ENCODE measurements at regions not wholly inside any gene's neighbourhood (a gene's known extent, or its start where the extent isn't known, plus 50 kb on each side); places are given as distances from the start of the nearest gene placed in this dataset.
A peak's percentile ranks its signal among the peaks of the same experiment; 100 is the strongest.

- Mint-ChIP-seq H3K27ac (no peak overlapping the region), H3K4me3 (no peak overlapping the region), H3K9me3 (no peaks in the 10 kb centered on the region), H3K27me3 (no peaks in the 10 kb centered on the region), H3K4me1 (no peaks in the 10 kb centered on the region)
- DNase-seq, result no peak
- no peak for ATAC-seq
These were observed 190.6 kb upstream of the RSPO3 start for GRCh38 chr6:126927841-126928240.

DNA sequence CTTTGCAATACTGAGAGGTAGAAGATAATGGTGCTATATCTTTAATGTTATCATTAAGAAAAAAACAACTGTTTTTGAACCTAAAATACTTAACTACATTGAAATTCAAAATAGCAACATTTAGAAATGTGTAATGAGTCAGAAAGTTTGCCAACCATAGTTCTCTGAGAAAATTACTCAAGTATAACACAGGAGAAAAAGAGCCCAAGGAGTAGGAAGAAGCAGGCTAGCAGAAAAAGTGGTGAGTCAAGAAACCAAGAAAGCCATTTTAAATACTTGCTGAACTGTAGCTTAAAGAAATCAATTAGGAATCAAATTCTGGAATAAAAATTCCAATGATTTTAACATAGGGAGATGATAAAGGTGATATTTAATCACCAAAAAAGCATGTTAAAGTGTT is 181.0 kb upstream of the RSPO3 start:
- ATAC-seq, result no peak
- no peaks in the 10 kb centered on the region for H3K4me1 Mint-ChIP-seq
- H3K27me3 Mint-ChIP-seq, result no peaks in the 10 kb centered on the region
- no peak for DNase-seq
- no peaks in the 10 kb centered on the region for H3K9me3 Mint-ChIP-seq
- H3K4me3 Mint-ChIP-seq, result no peak overlapping the region
- no peak overlapping the region for H3K27ac Mint-ChIP-seq

DNA sequence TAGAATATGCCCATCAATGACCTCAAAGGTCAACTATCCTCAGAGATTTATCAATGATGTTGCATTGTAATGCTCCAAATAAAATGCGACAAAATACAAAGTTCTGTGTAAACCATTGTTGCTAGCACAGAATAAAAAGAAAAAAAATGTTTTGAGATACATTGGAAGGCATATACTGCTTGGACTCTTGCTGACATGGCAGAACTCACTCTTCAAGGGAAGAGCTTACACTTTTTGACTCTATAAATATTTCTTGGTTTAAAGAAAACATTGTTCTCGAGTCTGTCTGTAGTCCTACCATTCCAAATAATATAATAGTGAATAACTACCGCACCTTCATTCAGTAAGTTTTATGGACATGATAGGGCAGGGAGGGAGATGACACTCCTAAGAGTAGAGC is 178.7 kb upstream of the RSPO3 start:
- H3K27me3 Mint-ChIP-seq, result no peaks in the 10 kb centered on the region
- no peak for DNase-seq
- no peak overlapping the region for H3K4me3 Mint-ChIP-seq
- no peaks in the 10 kb centered on the region for H3K9me3 Mint-ChIP-seq
- no peak for ATAC-seq
- no peak overlapping the region for H3K27ac Mint-ChIP-seq
- H3K4me1 Mint-ChIP-seq, result no peaks in the 10 kb centered on the region

DNA sequence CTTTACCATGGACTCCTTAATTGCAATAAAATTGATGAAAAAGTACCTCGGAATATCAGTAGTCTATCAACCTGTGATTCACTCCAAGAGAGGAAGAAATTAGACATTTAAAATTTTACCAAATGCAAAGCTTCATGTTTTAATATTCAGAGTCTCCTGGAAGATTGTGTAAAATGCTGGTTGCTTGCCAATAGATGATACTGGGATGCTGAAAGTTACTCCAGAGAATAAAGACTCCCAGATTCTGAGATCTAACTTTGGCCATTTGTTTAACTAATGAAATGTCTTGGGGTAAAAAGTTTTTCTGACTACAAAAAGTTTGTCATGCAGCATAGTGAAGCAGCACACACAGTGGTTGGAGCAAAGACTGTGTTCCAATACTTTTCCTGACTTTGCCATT is 176.7 kb upstream of the RSPO3 start:
- H3K27me3 Mint-ChIP-seq, result no peaks in the 10 kb centered on the region
- no peak overlapping the region for H3K27ac Mint-ChIP-seq
- no peak overlapping the region for H3K4me3 Mint-ChIP-seq
- no peak for DNase-seq
- no peak for ATAC-seq
- no peaks in the 10 kb centered on the region for H3K9me3 Mint-ChIP-seq
- H3K4me1 Mint-ChIP-seq, result no peaks in the 10 kb centered on the region

DNA sequence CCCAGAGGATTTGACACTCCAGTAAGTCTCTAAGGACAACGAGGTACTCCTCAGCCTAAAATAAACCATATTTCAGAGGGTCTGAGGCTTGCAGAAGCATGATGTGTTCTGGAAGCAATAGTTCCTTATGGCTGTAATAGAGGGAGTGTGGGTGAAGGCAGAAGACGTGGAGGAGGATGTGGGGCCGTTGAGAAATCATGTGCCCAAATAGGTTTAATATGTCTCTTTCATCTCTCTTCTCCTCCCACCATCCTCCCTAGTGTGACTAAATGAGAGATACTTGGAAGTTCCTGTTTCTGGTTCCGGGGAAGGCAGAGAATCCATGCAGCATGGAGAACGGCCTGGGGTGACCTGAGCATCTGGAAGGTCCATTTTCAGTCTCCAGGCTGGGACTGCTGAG is 174.0 kb upstream of the RSPO3 start:
- no peak for ATAC-seq
- H3K27me3 Mint-ChIP-seq, result no peaks in the 10 kb centered on the region
- H3K4me3 Mint-ChIP-seq, result no peak overlapping the region
- no peaks in the 10 kb centered on the region for H3K4me1 Mint-ChIP-seq
- DNase-seq, result no peak
- H3K9me3 Mint-ChIP-seq, result no peaks in the 10 kb centered on the region
- H3K27ac Mint-ChIP-seq, result no peak overlapping the region

GRCh38 chr6:126945150-126945685 is 173.3 kb upstream of the RSPO3 start:
- Mint-ChIP-seq H3K9me3 (no peaks in the 10 kb centered on the region), H3K4me3 (no peak overlapping the region), H3K27me3 (no peaks in the 10 kb centered on the region), H3K4me1 (no peaks in the 10 kb centered on the region), H3K27ac (no peak overlapping the region)
- no peak for ATAC-seq
- DNase-seq, result no peak

DNA sequence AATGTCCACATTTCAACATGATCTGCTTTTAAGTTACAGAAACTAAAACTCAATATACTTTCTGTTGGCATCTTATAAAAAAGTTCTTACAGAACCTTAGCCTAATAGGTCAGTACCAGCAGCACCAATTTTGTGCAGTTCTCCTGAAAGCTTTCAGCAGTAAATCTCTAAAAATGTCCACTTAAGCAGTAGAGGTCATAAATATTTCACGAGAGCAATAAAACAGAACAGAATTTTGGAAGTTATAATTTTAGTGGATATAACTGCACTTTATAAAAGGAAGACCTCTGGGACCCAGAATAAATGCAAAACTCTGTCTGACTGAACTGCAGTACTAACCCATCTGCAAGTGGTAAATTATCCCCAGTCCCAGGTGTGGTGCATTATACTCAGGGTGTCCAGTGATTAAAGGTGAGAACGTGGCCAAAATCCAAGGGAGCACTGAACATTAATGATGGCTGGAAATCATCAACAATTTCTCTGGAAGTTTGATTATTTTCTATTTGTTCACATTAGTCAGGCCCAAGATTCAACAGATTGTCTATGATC is 172.6 kb upstream of the RSPO3 start:
- Mint-ChIP-seq H3K9me3 (no peaks in the 10 kb centered on the region), H3K27me3 (no peaks in the 10 kb centered on the region), H3K4me3 (no peak overlapping the region), H3K4me1 (no peaks in the 10 kb centered on the region), H3K27ac (no peak overlapping the region)
- DNase-seq (no peak), ATAC-seq (no peak)

GRCh38 chr6:126947070-126947469 is 171.4 kb upstream of the RSPO3 start:
- H3K4me1 Mint-ChIP-seq, result no peaks in the 10 kb centered on the region
- no peak overlapping the region for H3K27ac Mint-ChIP-seq
- no peak overlapping the region for H3K4me3 Mint-ChIP-seq
- no peaks in the 10 kb centered on the region for H3K27me3 Mint-ChIP-seq
- no peak for ATAC-seq
- DNase-seq, result no peak
- no peaks in the 10 kb centered on the region for H3K9me3 Mint-ChIP-seq

GRCh38 chr6:126949786-126950185 is 168.7 kb upstream of the RSPO3 start:
- Mint-ChIP-seq H3K27me3 (no peaks in the 10 kb centered on the region), H3K27ac (no peak overlapping the region), H3K4me1 (no peaks in the 10 kb centered on the region), H3K9me3 (no peaks in the 10 kb centered on the region), H3K4me3 (no peak overlapping the region)
- no peak for ATAC-seq
- no peak for DNase-seq

- ATAC-seq, result no peak
- no peak overlapping the region for H3K27ac Mint-ChIP-seq
- no peak overlapping the region for H3K4me3 Mint-ChIP-seq
- no peaks in the 10 kb centered on the region for H3K4me1 Mint-ChIP-seq
- peaks cover 0 to 5% of the 10 kb centered on the region in 2 donors for H3K9me3 Mint-ChIP-seq
- no peaks in the 10 kb centered on the region for H3K27me3 Mint-ChIP-seq
- DNase-seq, result no peak
These were observed 162.8 kb upstream of the RSPO3 start for GRCh38 chr6:126955621-126956020.

DNA sequence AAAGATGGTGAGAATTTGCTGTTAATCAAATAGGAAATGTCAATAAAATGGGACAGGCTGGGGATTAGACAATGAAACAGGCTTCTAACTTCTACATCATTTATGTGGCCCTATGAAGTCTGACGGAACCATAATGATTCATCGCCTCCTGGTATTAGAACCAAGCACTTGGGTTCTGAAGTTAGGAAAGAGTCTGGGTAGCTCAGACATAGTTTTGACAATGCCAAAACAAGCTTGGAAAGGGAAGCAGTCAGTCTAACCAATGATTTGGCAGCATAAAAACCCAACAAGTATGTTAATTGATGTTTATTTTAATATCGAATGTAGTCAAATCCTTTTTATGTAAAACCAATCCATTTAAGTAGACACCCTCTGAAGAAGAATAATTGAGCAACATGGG is 160.8 kb upstream of the RSPO3 start:
- H3K9me3 Mint-ChIP-seq, result peaks cover 0 to 5% of the 10 kb centered on the region in 2 donors
- H3K27me3 Mint-ChIP-seq, result no peaks in the 10 kb centered on the region
- no peak for DNase-seq
- no peak overlapping the region for H3K27ac Mint-ChIP-seq
- no peaks in the 10 kb centered on the region for H3K4me1 Mint-ChIP-seq
- no peak overlapping the region for H3K4me3 Mint-ChIP-seq
- no peak for ATAC-seq

DNA sequence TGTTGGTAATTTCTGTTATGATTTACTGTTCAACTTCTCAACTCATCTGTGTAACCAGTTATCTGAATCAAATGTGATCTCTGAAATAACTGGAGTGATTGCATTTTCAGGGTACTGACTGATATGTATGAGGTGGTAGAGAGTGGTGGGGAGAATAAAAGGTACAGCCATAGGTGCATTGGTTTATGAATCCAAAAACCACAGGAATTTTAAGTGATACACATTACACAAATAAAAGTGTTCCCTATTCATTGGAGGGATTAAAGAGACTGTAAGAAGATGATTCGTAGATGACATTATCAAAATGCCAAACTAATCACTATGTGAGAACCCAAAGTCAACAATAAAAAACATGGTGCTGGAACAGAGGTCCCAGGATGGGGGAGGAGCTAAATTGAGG is 158.7 kb upstream of the RSPO3 start:
- peak overlapping the region in 1 of 2 donors; percentile 42 for H3K27ac Mint-ChIP-seq
- H3K27me3 Mint-ChIP-seq, result no peaks in the 10 kb centered on the region
- DNase-seq, result no peak
- no peaks in the 10 kb centered on the region for H3K4me1 Mint-ChIP-seq
- ATAC-seq, result no peak
- H3K4me3 Mint-ChIP-seq, result no peak overlapping the region
- H3K9me3 Mint-ChIP-seq, result peaks cover 0 to 5% of the 10 kb centered on the region in 2 donors

DNA sequence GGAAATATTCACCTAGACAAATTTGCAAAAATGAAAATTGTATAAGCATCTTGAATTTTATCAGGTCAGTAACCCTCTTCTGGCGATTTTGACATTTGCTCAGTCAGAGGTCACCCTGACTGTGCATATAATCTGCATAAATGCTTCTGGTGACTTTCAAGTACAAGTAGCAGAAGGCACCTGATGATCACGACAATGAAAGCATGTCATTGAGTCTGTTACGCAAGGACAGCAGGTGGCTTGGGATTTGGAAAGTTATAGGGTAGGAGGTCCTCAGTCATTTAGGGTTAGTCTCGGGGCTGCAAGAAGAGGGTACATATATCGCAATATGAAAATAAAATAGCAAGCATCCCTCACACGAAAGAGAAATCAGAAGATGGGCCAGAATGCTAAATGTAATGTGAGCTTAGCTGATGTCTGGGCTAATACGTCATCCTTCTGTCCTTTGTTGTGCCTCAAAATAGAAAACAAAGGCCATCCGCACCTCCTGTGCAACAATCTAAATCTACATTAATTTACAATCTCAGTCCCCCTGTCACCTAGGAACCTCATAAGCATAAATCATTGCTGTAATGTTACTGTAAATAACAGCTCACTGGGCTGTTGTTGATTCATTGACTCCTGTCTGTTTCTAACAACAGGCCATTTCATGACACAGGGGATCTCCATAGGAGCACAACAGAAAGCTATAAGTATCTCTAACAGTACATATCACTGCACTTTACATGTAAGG is 155.2 kb upstream of the RSPO3 start:
- Mint-ChIP-seq H3K4me1 (no peaks in the 10 kb centered on the region), H3K27me3 (no peaks in the 10 kb centered on the region), H3K27ac (no peak overlapping the region), H3K9me3 (peaks cover 0 to 5% of the 10 kb centered on the region in 2 donors), H3K4me3 (no peak overlapping the region)
- DNase-seq (no peak), ATAC-seq (no peak)

- H3K4me3 Mint-ChIP-seq, result no peak overlapping the region
- DNase-seq, result no peak
- no peak overlapping the region for H3K27ac Mint-ChIP-seq
- no peak for ATAC-seq
- H3K4me1 Mint-ChIP-seq, result no peaks in the 10 kb centered on the region
- H3K27me3 Mint-ChIP-seq, result no peaks in the 10 kb centered on the region
- no peaks in the 10 kb centered on the region for H3K9me3 Mint-ChIP-seq
These were observed 151.0 kb upstream of the RSPO3 start for GRCh38 chr6:126967296-126968005.

DNA sequence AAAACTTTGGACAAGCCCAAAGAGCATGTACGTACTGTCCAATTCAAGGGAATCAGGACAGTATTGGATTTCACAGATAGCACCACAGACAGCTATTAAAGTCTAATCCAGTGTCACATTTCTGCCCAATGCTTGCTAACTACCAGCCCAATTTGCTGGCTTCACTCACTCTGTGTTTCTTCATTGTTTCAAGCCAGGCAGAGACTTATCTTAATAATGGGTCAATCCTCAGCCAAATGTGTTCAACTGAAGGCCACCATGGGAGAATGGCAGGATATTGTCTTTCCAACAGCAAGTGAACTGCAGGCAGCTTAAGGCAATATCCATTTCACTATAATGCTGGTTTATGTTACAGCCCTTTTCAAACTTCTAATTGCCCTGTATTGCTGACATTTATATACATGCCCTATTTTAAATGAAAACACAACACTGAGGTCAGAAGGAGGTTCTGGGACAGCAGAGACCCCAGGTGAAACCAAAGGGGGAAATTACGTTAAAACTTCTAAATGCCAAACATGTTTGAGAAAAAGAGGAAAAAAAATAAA is 142.1 kb upstream of the RSPO3 start:
- Mint-ChIP-seq H3K9me3 (no peaks in the 10 kb centered on the region), H3K27ac (no peak overlapping the region), H3K4me1 (no peaks in the 10 kb centered on the region), H3K27me3 (no peaks in the 10 kb centered on the region), H3K4me3 (no peak overlapping the region)
- ATAC-seq, result no peak
- DNase-seq, result no peak

DNA sequence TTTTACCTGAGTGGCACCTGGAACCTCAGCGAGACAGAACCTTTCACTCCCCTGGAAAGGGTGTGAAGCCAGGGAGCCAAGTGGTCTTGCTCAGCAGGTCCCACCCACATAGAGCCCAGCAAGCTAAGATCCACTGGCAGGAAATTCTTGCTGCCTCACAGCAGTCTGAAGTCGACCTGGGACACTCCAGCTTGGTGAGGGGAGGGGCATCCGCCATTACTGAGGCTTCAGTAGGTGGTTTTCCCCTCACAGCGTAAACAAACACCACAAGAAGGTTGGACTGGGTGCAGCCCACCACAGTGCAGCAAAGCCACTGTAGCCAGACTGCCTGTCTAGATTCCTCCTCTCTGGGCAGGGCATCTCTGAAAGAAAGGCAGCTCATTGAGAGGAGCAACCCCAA is 134.7 kb upstream of the RSPO3 start:
- Mint-ChIP-seq H3K4me1 (no peaks in the 10 kb centered on the region), H3K27me3 (no peaks in the 10 kb centered on the region), H3K9me3 (peaks cover 0 to 10% of the 10 kb centered on the region in 2 donors), H3K27ac (no peak overlapping the region), H3K4me3 (no peak overlapping the region)
- DNase-seq (no peak), ATAC-seq (no peak)

All from stimulated activated naive CD8-positive, alpha-beta T cell treated with anti-CD3 and anti-CD28 coated beads, Interleukin-15, amount 100 ng/mL, for 72 hours (primary cell).